ENCODE measurements at regions not wholly inside any gene's neighbourhood (a gene's known extent, or its start where the extent isn't known, plus 50 kb on each side); places are given as distances from the start of the nearest gene placed in this dataset.

DNA sequence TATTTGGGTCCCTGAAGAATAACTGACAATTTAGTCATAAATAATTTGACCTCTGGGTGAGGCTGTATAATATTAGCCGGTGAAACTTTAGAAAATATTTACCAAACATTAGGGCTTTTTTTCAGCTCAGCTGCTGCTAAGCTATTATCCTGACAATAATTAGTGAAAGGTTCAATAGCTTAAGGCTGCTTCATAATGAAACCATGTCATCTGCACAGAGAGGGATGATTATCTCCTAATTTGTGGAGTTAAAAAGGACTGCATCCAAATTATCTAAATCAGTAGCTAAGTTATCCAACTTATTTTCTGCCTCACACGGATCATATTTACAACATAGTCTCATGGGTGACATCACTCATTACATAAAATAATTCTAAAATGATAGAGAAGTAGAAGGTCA, 1249.8 kb downstream of the RAPGEF2 start:
- TF ChIP-seq TEAD3 (CRISPR knock-in tag; optimal IDR thresholded peaks at IDR 0.05; ENCODE audit: borderline replicate concordance) = no peak
- TF ChIP-seq POLR2G (IDR thresholded peaks at IDR 0.05; ENCODE audit: low read depth, low read length) = no peak
- no peak for TF ChIP-seq ETV6 (CRISPR knock-in tag; conservative IDR thresholded peaks at IDR 0.05)
- TF ChIP-seq JUND (CRISPR knock-in tag; IDR thresholded peaks at IDR 0.05) = no peak
- TF ChIP-seq CBX1 (IDR thresholded peaks at IDR 0.05; ENCODE audit: low read depth) = no peak
- TF ChIP-seq EZH2 (conservative IDR thresholded peaks at IDR 0.05; ENCODE audit: low read depth, low read length) = no peak
- no peak for TF ChIP-seq HOMEZ (CRISPR knock-in tag; IDR thresholded peaks at IDR 0.05; ENCODE audit: low read depth)
- TF ChIP-seq ESRRA (CRISPR knock-in tag; IDR thresholded peaks at IDR 0.05; ENCODE audit: low read depth) = no peak
- TF ChIP-seq SNAPC5 (CRISPR knock-in tag; IDR thresholded peaks at IDR 0.05; ENCODE audit: borderline replicate concordance) = no peak
- no peak for TF ChIP-seq RAD21 (CRISPR knock-in tag; IDR thresholded peaks at IDR 0.05)
- TF ChIP-seq POLR2A (IDR thresholded peaks at IDR 0.05; ENCODE audit: insufficient read depth in 1 of 2, low read depth in 2 of 2, low read length in 2 of 2) = no peak
- no peak for TF ChIP-seq SIX1 (CRISPR knock-in tag; IDR thresholded peaks at IDR 0.05; ENCODE audit: borderline replicate concordance)
- no peak for TF ChIP-seq ZNF354B (CRISPR knock-in tag; IDR thresholded peaks at IDR 0.05)
- TF ChIP-seq HBP1 (CRISPR knock-in tag; IDR thresholded peaks at IDR 0.05; ENCODE audit: low read depth) = no peak
